HG02884 (cell line): ENCODE measurements at regions not wholly inside any gene's neighbourhood (a gene's known extent, or its start where the extent isn't known, plus 50 kb on each side); places are given as distances from the start of the nearest gene placed in this dataset.

Source experiments
- ATAC-seq: cut with Tn5 transposase; IDR thresholded peaks from one replicate; pipeline ENCODE4 v1.9.1; 2021; ENCODE audit warnings: mild to moderate bottlenecking, moderate library complexity; ENCODE audit not compliant: unreplicated experiment

DNA sequence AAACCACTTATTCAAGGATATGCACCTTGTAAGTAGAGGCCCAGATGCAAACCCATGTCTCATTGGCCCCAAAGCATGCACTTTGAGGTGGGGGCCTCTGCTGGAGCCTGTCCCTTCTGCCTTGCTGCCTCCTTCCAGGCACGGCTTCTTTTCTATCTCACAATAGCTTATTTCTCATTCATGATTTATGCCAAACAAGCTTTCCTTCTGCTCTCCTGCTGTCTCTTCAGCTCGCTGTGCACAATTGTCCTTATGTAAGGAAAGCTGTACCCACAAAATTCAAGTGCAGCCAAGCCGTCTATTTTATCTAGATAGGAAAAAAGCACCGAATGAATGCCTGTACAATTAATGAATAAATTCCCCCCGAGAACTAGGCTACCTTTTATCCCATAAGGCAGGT lies 124.8 kb upstream of the PACRGL start:
- ATAC-seq, result no peak

- no peak for ATAC-seq
Measured at GRCh38 chr4:20576861-20577260, 123.4 kb upstream of the PACRGL start.

- ATAC-seq, result no peak
Measured at GRCh38 chr4:20577702-20578101, 122.6 kb upstream of the PACRGL start.

GRCh38 chr4:20580907-20581306 lies 119.4 kb upstream of the PACRGL start:
- ATAC-seq, result no peak

GRCh38 chr4:20589436-20589835 lies 110.8 kb upstream of the PACRGL start:
- ATAC-seq, result no peak

GRCh38 chr4:20590849-20591248 lies 109.4 kb upstream of the PACRGL start:
- no peak for ATAC-seq

- no peak for ATAC-seq
Measured at GRCh38 chr4:20591571-20591970, 108.7 kb upstream of the PACRGL start.

- no peak for ATAC-seq
Measured at GRCh38 chr4:20592013-20592412, 108.2 kb upstream of the PACRGL start.

DNA sequence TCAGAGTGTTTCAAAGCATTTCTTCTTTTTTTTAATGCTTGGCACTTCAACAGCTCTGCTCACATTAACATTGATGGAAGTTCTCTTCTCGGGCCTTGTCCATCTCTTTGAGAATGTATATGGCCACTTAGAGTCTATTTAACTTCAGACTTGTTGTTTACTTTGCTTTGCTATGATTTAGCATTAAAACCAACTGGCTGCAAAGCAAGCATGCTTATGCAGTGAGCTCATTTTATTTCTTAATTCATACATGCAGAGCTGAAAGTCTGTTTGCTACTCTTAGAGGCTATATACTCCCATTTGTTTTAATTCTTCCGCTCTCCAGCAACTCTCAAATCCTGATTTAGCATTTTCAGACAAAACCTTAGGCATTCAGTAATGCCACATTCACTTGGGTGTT lies 107.6 kb upstream of the PACRGL start:
- no peak for ATAC-seq

GRCh38 chr4:20598626-20599025 lies 101.6 kb upstream of the PACRGL start:
- no peak for ATAC-seq

DNA sequence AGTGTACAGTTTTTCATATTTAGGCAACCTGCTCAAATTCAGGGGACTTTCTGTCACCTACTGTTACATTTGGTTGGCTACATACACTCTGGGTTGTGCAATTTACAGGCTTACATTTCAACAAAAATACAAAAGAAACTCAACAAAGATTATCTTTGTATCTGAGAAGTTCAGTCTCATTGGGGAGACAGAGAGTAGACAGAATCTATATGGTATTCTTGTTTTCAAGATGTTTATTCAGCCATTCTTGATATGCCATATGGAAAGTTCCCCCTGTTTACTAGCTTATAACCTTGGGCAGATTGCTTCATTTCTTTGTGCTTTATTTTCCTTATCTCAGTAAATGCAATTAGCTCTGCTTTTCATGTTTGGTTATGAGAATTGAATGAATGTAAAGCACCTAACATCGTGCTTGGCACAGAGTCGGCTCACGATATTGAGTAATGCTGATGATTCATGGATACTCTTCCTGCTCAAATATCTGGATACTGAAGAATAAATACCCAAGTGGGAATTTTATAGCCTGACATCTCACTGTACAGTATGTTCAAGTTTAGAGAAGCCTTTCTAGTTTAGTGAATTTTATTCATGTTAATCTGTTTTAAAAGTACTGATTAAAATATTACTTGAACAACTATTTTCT lies 96.5 kb upstream of the PACRGL start:
- ATAC-seq, result no peak

DNA sequence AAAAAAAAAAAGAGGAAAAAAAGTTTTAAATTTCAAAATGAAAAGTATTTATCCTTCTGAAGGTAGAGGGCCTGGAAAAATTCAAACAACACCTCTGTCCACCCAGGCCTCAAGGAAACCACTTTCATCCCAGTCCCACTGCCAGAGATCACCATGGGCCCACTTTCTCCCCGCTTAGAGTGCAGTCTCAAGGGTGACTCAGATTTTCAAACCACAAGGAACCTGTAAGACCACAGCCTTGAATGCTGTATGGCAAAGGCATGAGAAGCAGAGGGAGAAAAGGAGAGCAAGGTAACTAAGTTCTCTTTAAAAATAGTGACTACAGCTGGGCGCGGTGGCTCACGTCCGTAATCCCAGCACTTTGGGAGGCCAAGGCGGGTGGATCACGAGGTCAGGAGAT lies 87.9 kb upstream of the PACRGL start:
- ATAC-seq, result no peak

GRCh38 chr4:20614816-20615215 lies 85.4 kb upstream of the PACRGL start:
- ATAC-seq, result no peak

DNA sequence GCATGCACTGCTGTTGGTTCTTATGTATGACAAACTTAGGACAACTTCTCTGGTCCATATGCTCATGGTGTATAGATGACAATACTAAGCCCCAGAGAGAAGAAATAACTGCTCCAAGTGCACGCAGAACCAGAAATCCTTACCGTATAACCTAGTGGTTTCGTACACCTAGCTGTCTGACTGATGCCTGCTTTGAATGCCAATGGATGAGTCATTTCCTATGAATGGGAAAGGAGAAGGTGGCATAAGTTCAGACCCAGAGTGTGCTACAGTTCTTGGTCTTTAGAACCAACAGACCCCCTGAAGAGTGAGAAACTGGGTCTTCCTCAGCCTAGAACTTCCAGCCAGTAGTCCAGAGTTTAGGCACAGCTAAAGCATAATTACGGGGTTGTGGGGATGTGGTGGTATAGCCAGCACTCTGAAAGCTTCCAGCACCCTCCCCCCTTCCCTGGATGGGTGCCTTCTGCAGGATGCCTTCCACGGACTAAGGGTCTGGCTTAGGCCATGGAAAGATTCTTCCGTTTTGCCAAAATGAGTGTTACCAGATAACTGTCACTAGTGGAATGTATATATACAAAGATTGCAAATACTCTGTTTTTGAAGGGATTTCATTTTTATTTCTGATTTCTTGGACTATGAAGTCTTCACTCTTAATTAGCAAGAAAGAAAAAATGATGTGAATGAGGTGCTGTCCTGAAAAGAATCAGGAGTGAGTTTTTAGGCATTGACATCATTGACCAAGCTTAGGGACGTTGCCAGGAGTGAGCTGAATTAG lies 84.6 kb upstream of the PACRGL start:
- ATAC-seq, result no peak

DNA sequence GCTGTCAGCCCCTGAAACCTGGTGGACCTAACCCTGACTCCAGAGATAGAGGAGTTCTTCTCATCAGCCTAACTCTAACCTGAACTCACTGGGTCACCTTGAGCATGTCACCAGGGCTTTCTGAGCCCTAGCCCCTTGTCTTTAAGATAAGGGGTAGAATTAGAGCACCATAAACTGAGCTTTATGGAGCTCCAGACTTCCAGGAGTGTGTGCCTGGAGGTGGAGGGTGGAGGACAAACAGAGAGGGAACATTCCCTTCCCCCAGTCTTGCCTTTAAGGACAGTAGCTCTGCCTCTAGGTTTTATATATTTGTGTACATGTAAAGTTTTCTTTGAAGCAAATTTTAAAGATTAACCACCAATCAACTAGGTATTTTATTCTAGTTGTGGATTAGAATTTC lies 83.9 kb upstream of the PACRGL start:
- ATAC-seq, result no peak

DNA sequence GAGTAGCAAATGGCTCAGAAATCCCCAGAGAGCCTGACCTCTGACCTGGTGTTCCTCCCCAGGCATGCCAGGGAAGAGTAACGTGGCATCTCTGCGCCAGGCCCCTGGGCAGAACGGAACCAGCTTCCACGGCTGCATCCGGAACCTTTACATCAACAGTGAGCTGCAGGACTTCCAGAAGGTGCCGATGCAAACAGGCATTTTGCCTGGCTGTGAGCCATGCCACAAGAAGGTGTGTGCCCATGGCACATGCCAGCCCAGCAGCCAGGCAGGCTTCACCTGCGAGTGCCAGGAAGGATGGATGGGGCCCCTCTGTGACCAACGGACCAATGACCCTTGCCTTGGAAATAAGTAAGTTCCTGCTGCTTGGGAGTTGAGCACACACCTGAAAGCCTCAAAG lies 83.4 kb upstream of the PACRGL start:
- ATAC-seq, result no peak

DNA sequence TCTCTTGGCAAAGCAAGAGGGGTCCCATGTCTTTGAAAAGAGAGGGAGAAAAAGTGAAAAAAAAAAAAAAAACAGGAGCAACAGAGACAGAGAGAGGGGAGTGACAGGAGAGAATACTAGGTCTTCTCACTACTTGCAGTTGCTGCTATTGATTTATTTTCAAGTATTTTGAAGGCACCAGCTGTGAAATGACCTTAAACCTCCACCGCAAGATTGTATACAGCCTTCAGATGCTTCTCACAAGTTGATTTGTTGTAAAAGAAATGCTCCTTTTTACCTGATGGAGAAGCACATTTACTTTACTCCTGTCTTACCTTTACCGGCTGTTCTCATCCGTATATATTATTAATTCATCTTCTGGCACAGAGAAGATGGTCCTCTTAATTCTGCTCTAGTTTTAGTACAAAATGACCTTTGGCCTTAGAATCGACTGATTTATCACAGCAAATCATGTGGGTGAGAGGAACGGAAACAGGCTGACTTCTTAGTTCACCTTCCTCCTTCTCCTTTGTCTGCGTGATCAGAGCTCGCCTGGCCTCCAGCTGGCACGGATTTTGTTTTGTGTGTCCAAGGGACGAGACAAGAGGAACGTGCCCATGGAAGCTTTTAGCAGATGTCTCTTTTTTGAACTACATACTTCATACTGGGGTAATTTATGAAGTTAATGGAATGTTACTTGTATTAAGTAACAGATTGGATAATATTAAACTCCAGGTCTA lies 82.4 kb upstream of the PACRGL start:
- no peak for ATAC-seq

- no peak for ATAC-seq
Measured at GRCh38 chr4:20618731-20619130, 81.5 kb upstream of the PACRGL start.

DNA sequence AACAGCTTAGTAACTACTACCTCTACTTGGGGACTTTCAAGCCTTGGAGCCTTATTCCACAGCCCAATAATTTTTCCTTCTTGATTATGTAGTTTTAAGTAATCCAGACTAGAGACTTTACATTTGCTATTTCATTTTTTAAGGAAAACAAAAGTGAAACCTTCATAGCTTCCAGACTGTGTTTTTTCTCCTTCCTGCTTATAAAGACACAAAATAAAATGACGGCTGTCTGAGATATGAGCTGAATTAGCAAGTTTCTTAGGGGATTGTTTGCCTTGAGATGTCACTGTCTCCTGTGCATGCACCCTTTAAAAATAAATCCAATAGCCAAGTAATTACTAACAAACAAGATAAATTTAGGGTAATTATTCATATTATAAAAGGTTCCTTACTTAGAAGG lies 78.8 kb upstream of the PACRGL start:
- no peak for ATAC-seq

- ATAC-seq, result no peak
Measured at GRCh38 chr4:20622701-20623100, 77.6 kb upstream of the PACRGL start.

GRCh38 chr4:20623939-20624338 lies 76.3 kb upstream of the PACRGL start:
- no peak for ATAC-seq

DNA sequence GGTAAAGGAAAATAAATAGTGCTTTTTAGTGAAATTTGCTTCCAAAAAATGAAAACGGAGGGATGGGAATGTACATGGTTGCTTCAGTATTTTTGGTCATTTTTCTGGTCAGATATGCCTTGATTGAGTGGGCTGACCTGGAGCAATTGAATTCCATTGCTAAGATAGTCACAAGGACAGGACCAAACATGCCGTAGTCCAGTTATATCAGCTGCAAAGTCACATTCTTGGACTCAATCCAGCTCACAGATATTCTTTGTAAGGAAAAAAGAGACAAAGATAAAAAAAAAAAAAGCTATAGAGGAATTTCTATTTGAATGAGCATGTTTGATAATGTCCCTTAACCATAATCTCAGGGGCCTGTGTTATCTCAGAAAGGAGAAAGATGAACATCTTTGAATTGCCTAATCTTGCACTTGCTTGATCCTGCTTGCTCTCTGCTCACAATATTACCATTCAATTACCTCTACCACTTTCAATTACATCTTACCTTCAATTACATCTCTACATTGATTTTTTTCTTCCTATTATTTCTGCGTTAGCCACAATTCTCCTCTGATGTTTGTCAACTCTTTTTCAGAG lies 75.4 kb upstream of the PACRGL start:
- no peak for ATAC-seq
